Cardiac septum (tissue), 1 donor: ENCODE measurements at regions not wholly inside any gene's neighbourhood (a gene's known extent, or its start where the extent isn't known, plus 50 kb on each side); places are given as distances from the start of the nearest gene placed in this dataset.
"Not testable (repeated sequence)": the region's sequence is repeated elsewhere in the genome, so short reads cannot be mapped to it uniquely, and the experiment has no call there.

Source experiments
- DNase-seq: peaks from one replicate; pipeline ENCODE4 v3.0.0-alpha.2; 2020; ENCODE audit warnings: low spot score
- intact Hi-C: fragments of 100-400 bp; cut with DNase I; formaldehyde crosslinking; loops from one replicate; pipeline ENCODE4 v1.14.0; 2022
- donor health status: DM: no; HTN: no; CAD: no.

- intact Hi-C loops: no loop called here
Observed at GRCh38 chr7:81459485-81459884, 310.4 kb downstream of the HGF start.

GRCh38 chr7:81457852-81458522, 311.9 kb downstream of the HGF start:
- intact Hi-C loops: no loop called here
- no peak for DNase-seq

More at GRCh38 chr7:81459485-81459884, 310.4 kb downstream of the HGF start:
- DNase-seq: no peak

DNA sequence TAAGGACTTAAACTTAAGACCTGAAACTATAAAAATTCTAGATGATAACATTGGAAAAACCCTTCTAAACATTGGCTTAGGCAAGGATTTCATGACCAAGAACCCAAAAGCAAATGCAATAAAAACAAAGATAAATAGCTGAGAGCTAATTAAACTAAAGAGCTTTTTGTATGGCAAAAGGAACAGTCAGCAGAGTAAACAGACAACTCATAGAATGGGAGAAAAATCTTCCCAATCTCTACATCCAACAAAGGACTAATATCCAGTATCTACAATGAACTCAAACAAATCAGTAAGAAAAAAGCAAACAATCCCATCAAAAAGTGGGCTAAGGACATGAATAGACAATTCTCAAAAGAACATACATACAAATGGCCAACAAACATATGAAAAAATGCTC, 316.1 kb downstream of the HGF start:
- DNase-seq, intact Hi-C loops: not testable (repeated sequence)

DNA sequence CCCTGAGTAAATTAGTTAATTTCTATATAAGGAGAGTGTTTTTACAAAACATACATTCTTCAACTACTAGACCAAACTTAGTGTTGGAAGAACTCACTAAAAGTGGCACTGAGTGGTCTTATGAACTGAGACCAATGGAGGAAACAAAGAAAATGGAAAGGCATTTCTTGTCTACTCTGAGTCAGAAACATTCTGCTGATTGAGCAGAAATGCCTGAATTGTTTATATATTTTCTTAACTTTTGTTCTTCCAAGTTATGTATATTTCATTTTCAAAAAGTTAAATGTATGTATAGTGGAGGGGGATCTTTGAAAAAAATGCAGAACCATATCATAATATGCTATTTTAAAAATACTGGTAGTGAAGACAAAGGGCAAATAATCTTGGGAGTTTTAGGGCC, 320.7 kb downstream of the HGF start:
- DNase-seq: no peak
- intact Hi-C loops: no loop called here

- DNase-seq: no peak
- intact Hi-C loops: no loop called here
Observed at GRCh38 chr7:81447351-81447952, 322.4 kb downstream of the HGF start.

- DNase-seq: no peak
- intact Hi-C loops: no loop called here
Observed at GRCh38 chr7:81446212-81446611, 323.6 kb downstream of the HGF start.

GRCh38 chr7:81445462-81445861, 324.4 kb downstream of the HGF start:
- DNase-seq: no peak
- intact Hi-C loops: no loop called here

- intact Hi-C loops: no loop called here
- no peak for DNase-seq
Observed at GRCh38 chr7:81441750-81442149, 328.1 kb downstream of the HGF start.

DNA sequence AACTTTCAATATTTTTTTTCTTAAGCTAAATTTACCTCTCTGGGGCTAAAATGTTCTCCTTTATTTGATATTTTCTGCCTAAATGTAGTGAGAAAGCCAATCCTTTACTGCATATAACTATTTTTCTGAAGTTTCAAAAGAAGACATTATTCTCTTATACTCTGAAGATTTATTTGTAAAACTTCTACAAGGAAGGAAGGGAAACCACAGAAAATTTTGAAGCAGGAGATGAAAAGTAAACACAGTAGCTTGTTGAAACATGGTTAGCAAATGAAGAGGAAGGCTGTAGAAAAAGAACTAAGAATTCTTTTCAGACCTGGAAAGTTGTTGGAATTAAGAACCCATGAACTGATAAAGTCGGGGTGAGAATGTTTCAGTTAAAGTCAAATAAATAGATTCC, 330.3 kb downstream of the HGF start:
- no peak for DNase-seq
- intact Hi-C loops: no loop called here

- intact Hi-C loops: not testable (repeated sequence)
Observed at GRCh38 chr7:81437160-81437559, 332.7 kb downstream of the HGF start.

GRCh38 chr7:81433692-81434331, 336.0 kb downstream of the HGF start:
- intact Hi-C loops: no loop called here
- no peak for DNase-seq

More at GRCh38 chr7:81437160-81437559, 332.7 kb downstream of the HGF start:
- DNase-seq: not testable (repeated sequence)

DNA sequence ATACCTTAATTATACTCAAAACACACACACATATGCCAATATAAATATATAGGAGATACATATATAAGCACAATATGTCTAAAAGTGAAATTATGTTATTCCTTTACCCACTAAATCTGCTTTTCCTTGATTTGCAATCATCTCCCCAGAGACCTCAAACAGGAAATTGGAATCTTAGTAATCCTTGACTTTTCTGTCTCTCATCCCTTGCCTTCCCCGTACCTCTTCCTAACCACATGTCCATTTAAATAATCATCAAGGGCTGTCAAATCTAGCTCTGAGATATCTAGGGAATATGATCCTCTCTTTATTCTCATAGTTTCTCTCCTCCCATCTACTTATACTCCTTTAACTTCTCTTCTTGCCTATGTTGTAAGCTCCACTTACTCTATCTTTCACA, 336.6 kb downstream of the HGF start:
- no peak for DNase-seq
- intact Hi-C loops: no loop called here

GRCh38 chr7:81430761-81431160, 339.1 kb downstream of the HGF start:
- intact Hi-C loops: no loop called here
- no peak for DNase-seq

GRCh38 chr7:81430150-81430549, 339.7 kb downstream of the HGF start:
- no peak for DNase-seq
- intact Hi-C loops: no loop called here

DNA sequence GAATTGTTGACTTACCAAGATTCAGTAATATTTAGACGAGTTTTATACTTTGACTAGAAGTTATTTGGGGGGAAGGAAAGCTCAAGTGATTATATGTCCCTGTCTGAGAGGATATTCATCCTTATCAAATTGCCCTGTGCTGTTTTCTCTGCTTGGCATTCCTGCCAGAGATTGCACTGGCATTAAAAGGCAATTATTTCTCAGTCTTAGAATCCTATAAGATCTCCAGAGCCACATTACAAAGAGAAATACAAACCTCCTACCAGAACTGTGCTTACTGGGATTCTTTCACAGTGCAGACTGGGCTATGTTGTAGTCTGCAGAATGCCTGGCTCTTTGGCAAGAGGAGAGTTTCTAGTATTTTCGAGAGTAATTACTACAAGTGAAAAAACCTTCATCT, 342.4 kb downstream of the HGF start:
- intact Hi-C loops: no loop called here
- no peak for DNase-seq

- intact Hi-C loops: no loop called here
- no peak for DNase-seq
Observed at GRCh38 chr7:81420526-81421226, 349.2 kb downstream of the HGF start.

GRCh38 chr7:81419731-81420130, 350.1 kb downstream of the HGF start:
- intact Hi-C loops: no loop called here

GRCh38 chr7:81416659-81417058, 353.2 kb downstream of the HGF start:
- intact Hi-C loops: no loop called here

More at GRCh38 chr7:81419731-81420130, 350.1 kb downstream of the HGF start:
- no peak for DNase-seq

DNA sequence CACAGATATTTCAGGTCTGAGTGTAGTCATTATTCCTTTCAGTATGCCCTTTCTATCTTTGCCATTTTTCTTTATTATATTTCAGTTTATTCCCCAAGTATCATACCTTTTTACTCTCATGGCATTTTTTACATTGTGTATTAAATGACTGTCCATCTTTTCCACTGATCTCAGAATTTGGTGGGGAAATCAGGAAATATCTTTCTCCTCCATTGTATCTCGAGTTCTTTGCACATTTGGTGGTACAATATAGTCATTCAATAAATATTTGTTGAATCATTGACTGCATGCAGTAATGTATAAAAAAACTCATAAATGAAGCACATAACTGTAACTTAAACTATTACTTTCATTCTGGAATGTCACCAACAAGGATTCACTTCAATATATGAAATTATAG, 354.7 kb downstream of the HGF start:
- intact Hi-C loops: no loop called here
- DNase-seq: no peak

More at GRCh38 chr7:81416659-81417058, 353.2 kb downstream of the HGF start:
- DNase-seq: no peak

DNA sequence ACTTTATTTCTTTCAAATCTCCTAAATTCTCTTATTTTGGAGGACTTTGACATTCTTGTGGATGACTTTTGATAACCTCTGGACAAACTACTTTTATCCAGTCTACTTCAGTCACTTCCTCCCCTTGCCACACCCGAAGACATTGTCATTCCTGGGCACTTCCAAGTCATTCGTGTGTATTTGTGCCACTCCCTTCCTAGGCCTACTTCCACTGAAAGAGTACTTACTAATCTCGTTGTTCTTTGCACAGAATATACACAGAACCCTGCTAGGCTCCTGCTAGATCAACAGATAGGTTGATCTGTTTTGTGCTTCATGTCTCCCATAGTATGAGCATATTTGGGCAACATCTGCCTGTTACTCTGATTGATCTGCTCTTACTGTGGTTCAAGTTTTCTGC, 355.4 kb downstream of the HGF start:
- DNase-seq: no peak
- intact Hi-C loops: no loop called here
